ENCODE measurements at regions not wholly inside any gene's neighbourhood (a gene's known extent, or its start where the extent isn't known, plus 50 kb on each side); places are given as distances from the start of the nearest gene placed in this dataset.

DNA sequence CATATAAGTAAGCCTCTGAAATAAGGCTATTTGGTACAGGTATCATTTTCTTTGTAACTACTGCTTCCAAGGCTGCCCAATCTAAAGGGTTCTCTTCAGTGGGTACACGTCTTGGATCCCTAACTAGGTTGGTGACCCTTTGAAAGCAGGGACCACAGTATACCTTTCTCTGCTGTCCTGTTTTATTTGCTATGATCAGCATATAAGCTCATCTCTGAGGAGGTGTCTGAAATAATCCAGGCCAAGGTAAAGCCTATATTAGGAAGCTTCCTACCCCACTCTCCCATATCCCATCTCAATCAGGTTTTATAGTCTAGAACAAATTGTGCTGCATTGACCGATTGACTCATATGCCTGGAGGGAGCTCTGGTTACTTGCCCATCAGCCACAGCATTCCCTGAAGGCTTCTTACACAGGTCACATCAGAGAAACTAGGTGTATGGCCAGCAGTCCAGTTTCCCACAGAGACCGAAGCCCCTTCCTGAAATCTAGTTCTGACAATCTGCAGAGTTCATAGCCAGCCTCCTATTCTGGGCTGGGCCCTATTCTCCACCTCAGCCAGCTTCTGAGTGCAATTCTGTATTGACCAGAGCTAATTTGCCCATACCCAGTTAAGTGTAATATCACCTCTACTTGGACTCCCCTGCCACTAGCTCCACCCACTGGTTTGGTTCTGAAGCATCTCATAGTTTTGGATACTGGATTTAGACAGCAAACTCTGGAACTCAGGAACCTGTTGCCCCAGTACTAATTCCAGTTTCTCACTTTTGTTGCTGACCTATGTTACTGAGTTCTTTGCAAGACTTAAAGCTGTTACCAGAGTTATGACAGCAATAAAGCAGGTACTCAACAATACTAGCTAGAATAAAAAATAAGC is 62.1 kb upstream of the ARHGAP20 start:
- DNase-seq = no peak

DNA sequence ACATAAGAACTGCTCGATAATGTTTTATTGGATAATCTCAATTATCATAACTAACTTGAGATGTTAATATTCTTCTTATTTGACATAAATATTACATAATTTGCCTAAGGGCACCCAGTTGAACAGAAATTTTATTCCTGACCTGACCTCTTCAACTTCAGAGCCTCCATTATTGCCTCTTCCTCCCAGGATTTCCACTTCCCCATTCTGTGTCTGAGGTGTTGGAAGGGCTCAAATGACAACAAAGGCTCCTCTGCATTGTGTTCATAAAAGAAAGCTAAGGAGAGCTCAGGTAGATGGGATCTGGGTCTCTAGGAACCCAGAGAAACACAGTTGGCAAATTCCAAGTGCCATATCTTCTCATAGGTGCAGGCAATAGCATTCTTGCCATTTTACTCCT is 61.2 kb upstream of the ARHGAP20 start:
- DNase-seq = no peak

DNA sequence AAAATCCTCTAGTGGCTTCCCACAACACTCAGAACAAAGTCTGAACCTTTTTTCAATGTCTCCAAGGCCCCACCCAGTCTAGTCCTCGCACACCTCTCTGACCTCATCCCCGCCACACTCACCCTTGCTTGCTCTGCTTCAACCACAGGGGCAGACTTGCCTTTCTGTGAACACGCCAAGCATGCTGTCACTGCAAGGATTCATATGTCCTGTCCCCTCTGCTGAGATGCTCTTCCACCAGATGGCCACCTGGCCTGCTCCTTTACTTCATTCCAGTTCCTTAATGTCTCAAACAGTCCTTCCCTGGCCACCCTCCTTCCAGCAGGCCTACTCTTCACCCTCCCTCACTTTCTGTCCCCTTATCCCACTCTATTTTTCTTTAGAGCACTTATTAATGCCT is 60.6 kb upstream of the ARHGAP20 start:
- DNase-seq = no peak

DNA sequence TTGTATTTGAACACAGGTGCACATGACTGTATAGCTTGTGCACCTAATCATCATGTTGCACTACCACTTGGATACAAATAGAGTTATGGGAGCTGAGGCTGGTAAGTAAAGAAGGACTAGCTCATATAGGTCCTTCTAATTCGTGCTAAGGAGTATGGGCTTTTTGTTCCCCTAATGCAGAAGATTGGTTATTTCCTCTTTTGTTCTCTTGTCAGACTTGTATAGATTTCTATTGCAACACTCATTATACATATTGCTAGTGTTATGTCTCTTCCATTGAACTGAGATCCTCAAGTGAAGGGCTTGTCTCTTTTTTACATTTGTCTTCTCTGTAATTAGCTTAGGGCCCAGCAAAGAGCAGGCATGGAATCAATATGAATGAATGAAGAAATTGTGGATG is 54.1 kb upstream of the ARHGAP20 start:
- DNase-seq = no peak

DNA sequence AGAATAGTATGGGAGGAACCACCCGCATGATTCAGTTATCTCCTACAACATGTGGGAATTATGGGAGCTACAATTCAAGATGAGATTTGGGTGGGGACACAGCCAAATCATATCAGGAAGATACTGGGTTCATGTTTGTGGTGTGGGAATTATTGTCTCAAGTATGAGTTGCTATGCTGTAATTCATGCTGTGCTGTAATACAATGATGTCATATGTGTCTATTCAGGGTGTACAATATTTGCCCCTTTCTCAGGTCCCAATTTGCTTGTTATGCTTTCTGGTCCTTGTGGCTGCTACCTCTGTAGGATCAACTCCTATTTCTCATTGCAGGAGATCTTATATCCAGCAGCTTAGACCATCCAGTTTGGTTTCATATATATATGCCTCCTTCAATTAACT is 52.2 kb upstream of the ARHGAP20 start:
- DNase-seq = no peak

DNA sequence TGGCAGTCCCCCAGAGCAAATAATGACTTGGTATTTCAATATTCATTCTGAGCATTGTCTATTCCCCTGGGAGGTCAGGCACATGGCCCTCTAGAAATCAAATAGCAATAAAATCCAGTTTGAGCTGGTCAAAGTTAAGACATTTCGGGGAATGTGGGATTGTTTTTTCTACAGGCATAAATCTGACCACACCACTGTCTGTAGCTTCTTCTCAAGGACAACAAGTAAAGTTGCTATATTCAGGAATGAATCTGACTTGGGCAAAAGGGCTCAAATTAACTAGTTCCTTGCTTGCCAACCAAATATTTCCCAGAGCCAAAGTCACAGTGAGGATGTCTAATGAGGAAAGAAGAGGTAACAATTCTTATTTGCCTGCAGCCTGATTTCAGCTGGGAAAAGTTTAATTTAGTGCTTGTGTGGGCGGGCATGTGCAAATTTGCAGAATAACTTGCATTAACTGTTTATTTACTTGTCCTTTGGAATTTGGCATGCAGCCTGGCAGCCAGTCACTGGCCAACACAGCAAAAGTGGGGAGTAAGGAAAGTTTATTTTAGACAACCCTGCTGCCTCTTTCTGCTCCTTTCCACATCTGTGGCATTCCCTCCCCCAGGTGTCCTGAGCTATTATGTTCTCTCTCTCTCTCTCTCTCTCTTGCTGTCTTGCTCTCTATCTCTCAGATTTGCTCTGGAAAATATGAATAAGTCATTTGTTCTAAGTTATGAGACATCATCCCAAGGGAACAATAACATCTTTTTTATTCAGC is 51.2 kb upstream of the ARHGAP20 start:
- DNase-seq = no peak

DNA sequence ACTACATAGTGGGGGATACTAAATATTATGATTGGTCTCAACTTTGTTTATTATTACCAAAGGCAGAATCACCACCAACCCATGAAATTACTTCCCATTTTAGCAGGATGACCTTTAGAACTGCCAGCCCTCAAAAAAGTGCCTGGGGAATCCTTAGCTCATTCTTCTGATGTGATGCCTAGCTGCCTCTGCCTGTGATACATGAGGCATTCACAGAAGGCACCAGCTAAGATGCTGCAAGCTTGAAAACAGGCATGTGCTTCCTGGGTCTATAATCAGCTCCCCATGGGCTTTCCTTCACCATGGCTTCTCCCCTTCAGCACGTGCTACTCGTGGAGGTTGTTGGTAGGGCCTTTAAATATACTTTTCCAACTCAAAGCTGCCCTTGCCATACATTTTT is 50.4 kb upstream of the ARHGAP20 start:
- no peak for DNase-seq

All from KG1 (cell line).